ENCODE measurements at regions not wholly inside any gene's neighbourhood (a gene's known extent, or its start where the extent isn't known, plus 50 kb on each side); places are given as distances from the start of the nearest gene placed in this dataset.

DNA sequence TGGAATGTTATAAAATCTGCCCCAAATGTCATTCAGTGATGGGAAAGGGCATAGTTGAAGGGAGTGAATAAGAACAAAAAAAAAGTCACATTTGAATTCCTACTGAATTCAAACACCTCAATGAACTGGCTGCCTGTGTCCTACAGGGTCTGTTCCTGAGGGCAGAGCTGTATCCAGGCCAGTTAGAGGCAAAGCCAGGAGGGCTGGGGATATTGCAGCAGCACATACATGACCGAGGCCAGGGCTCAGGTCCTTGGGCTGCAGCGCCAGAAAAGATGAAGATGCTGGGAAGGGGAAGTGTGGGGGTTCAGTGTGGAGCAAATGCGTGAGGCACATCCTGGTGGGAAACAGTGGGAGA, 449.2 kb downstream of the SIPA1L2 start:
- Histone ChIP-seq H3K27ac (no peak overlapping the region), H3K36me3 (replicated peaks) (no peaks in the 10 kb centered on the region), H3K4me3 (ENCODE audit: low read depth, low read length) (no peak overlapping the region), H3K27me3 (replicated peaks) (no peaks in the 10 kb centered on the region)
- TF ChIP-seq, protein P1, sequence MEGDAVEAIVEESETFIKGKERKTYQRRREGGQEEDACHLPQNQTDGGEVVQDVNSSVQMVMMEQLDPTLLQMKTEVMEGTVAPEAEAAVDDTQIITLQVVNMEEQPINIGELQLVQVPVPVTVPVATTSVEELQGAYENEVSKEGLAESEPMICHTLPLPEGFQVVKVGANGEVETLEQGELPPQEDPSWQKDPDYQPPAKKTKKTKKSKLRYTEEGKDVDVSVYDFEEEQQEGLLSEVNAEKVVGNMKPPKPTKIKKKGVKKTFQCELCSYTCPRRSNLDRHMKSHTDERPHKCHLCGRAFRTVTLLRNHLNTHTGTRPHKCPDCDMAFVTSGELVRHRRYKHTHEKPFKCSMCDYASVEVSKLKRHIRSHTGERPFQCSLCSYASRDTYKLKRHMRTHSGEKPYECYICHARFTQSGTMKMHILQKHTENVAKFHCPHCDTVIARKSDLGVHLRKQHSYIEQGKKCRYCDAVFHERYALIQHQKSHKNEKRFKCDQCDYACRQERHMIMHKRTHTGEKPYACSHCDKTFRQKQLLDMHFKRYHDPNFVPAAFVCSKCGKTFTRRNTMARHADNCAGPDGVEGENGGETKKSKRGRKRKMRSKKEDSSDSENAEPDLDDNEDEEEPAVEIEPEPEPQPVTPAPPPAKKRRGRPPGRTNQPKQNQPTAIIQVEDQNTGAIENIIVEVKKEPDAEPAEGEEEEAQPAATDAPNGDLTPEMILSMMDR (IDR thresholded peaks at IDR 0.05; ENCODE audit: low read depth, low read length, missing control alignments): no peak
- in situ Hi-C loops (cut with HindIII; ENCODE audit: low pct_ligation_motif_present, low sequenced_read_pairs): no loop called here
- no peak for DNase-seq

DNA sequence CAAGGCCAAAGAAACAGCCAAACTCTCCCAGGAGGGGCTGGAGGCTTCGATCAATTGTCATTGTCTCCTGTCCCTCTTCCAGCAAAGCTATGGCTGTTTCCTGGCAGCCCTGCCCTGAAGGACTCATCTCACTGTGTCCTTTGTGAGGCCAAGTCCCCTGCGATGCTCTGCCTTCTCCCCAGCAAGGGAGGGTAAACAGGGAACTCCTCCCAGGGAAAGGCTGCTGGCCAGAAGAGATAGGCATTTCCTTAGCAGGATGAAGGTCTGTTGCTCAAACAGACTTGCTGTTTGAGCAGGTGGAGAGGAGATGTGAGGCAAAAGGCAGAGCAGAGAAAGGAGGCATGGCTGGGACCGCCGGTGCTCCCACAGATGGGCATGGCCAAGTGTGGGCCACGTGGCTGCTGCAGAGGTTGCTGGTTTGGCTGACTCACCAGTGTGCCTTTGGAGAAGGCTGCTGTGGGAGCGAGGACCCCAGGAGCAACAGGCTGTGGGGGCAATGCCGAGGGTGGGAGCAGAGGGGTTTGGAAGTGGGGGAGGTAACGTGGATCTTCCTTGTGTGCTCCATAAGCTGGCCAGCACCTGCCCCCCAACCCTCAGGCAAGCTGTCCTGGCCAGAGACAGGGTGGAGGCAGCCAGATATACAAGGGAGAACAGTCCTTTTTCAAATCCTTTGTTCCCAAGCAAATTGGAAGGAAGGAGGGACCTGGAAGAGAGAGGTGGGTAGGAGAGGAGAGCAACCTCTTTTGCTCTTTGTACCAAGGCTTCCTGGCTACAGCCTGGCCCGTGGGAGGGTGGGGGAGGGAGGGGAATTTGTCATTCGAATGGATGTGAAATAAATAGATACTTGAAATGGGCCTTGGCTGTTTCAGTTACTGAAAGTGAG, 449.8 kb downstream of the SIPA1L2 start:
- DNase-seq: no peak
- Histone ChIP-seq H3K27me3 (replicated peaks) (no peaks in the 10 kb centered on the region), H3K4me3 (ENCODE audit: low read depth, low read length) (no peak overlapping the region), H3K27ac (no peak overlapping the region), H3K36me3 (replicated peaks) (no peaks in the 10 kb centered on the region)
- TF ChIP-seq, protein P1 (IDR thresholded peaks at IDR 0.05; ENCODE audit: low read depth, low read length, missing control alignments): no peak
- in situ Hi-C loops (cut with HindIII; ENCODE audit: low pct_ligation_motif_present, low sequenced_read_pairs): no loop called here

DNA sequence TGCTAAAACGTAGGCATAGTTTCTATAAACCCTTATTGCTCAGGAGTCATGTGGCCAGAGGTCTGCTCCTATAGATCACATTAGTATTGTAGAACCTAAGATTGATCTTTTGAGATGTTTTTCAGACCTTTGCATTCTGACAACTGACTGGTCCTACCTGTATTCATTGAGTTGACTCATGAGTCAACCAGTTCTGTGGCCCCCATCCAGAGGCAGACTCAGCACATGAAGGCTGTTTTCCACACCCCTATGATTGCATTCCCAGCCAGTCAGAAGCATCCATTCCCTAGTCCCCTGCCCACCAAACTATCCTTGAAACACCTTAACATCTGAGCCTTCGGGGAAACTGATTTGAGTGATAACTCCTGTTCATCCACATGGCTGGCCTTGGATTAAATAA, 451.7 kb downstream of the SIPA1L2 start:
- H3K4me3 ChIP-seq (ENCODE audit: low read depth, low read length): no peak overlapping the region
- no peak overlapping the region for H3K27ac ChIP-seq
- in situ Hi-C loops (cut with HindIII; ENCODE audit: low pct_ligation_motif_present, low sequenced_read_pairs): no loop called here
- DNase-seq: no peak
- no peaks in the 10 kb centered on the region for H3K36me3 ChIP-seq (replicated peaks)
- TF ChIP-seq, protein P1 (IDR thresholded peaks at IDR 0.05; ENCODE audit: low read depth, low read length, missing control alignments): no peak
- no peaks in the 10 kb centered on the region for H3K27me3 ChIP-seq (replicated peaks)

DNA sequence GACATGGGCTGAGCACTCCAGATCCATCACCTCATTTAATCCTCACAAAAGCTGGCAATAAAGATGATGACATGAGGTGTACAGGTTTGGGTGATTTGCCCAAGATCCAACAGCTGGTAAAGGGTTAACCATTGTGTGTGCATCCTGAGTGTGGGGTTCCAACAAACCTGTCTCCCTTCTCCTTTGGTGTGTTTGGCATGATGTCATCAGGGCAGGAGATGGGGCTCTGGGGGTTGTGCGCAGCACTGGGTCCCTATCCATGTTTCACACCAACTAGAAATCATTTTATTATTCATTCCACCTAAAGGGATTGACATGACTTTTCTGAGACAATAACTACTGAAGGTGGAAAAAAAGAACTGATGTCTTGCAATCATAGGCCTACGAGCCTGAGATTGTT, 452.5 kb downstream of the SIPA1L2 start:
- no peak overlapping the region for H3K4me3 ChIP-seq (ENCODE audit: low read depth, low read length)
- TF ChIP-seq, protein P1 (IDR thresholded peaks at IDR 0.05; ENCODE audit: low read depth, low read length, missing control alignments): no peak

DNA sequence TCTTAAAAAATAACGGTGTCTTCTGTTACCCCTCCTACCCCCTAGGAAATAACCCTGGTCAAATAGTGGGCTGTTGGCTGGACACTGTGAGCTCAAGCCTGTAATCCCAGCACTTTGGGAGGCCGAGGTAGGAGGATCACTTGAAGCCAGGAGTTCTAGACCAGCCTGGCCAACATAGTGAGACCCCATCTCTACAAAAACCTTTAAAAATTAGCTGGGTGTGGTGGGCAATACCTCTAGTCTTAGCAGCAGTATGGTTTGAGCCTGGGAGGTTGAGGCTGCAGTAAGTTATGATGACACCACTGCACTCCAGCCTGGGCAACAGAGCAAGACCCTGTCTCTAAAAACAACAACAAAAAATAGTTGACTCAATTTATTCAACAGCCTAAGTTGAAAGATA, 453.7 kb downstream of the SIPA1L2 start:
- in situ Hi-C loops (cut with HindIII; ENCODE audit: low pct_ligation_motif_present, low sequenced_read_pairs): no loop called here
- no peak overlapping the region for H3K27ac ChIP-seq
- no peak for DNase-seq
- no peak overlapping the region for H3K4me3 ChIP-seq (ENCODE audit: low read depth, low read length)
- TF ChIP-seq, protein P1 (IDR thresholded peaks at IDR 0.05; ENCODE audit: low read depth, low read length, missing control alignments): no peak
- H3K27me3 ChIP-seq (replicated peaks): no peaks in the 10 kb centered on the region
- no peaks in the 10 kb centered on the region for H3K36me3 ChIP-seq (replicated peaks)

More for the DNA sequence above, 452.5 kb downstream of the SIPA1L2 start:
- Histone ChIP-seq H3K27me3 (replicated peaks) (no peaks in the 10 kb centered on the region), H3K27ac (no peak overlapping the region), H3K36me3 (replicated peaks) (no peaks in the 10 kb centered on the region)
- in situ Hi-C loops (cut with HindIII; ENCODE audit: low pct_ligation_motif_present, low sequenced_read_pairs): no loop called here
- no peak for DNase-seq

DNA sequence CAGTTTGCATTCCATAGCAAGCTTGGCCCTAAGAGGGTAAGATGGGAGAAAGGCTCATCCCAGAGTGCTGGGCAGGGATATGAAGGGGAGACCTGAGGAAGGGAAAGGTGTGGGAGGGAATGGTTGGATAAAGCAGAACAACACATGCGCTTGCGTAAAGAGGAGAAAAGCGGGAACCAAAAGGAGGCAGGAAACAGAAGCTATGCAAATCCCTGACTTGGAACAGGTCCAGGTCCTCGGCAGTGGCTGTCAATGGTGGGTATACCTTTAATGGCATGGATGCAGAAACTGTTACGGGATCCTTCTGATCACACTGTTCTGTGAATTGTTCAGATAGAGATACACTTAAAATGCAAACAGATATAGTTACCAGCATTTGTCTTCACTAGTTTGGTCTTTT, 455.6 kb downstream of the SIPA1L2 start:
- no peak for DNase-seq
- Histone ChIP-seq H3K36me3 (replicated peaks) (no peaks in the 10 kb centered on the region), H3K27me3 (replicated peaks) (no peaks in the 10 kb centered on the region), H3K4me3 (ENCODE audit: low read depth, low read length) (no peak overlapping the region), H3K27ac (no peak overlapping the region)
- in situ Hi-C loops (cut with HindIII; ENCODE audit: low pct_ligation_motif_present, low sequenced_read_pairs): no loop called here
- TF ChIP-seq, protein P1 (IDR thresholded peaks at IDR 0.05; ENCODE audit: low read depth, low read length, missing control alignments): no peak
